Neuron (in vitro differentiated cells): ENCODE measurements at regions not wholly inside any gene's neighbourhood (a gene's known extent, or its start where the extent isn't known, plus 50 kb on each side); places are given as distances from the start of the nearest gene placed in this dataset.
"Not testable (repeated sequence)": the region's sequence is repeated elsewhere in the genome, so short reads cannot be mapped to it uniquely, and the experiment has no call there.

Source experiments
- H2AFZ ChIP-seq: one replicate; pipeline ENCODE4 v1.6.1; 2013; ENCODE audit warnings: low read depth, mild to moderate bottlenecking, inconsistent platforms, low read length, moderate library complexity
- H3K27me3 ChIP-seq: one replicate; pipeline ENCODE4 v1.6.1; 2013; ENCODE audit warnings: low read length; ENCODE audit not compliant: insufficient read depth
- H3K36me3 ChIP-seq: one replicate; pipeline ENCODE4 v1.6.1; 2013; ENCODE audit warnings: low read length; ENCODE audit not compliant: insufficient read depth
- H3K4me1 ChIP-seq: one replicate; pipeline ENCODE4 v1.6.1; 2013; ENCODE audit warnings: low read length; ENCODE audit not compliant: insufficient read depth
- H3K4me3 ChIP-seq: 2 replicates; pipeline ENCODE4 v1.5.1; 2013; ENCODE audit warnings: mild to moderate bottlenecking, low read length, moderate library complexity
- H3K9me3 ChIP-seq: one replicate; pipeline ENCODE4 v1.6.1; 2013; ENCODE audit warnings: low read length

- Histone ChIP-seq H2AFZ (no peak overlapping the region), H3K27me3 (no peaks in the 10 kb centered on the region), H3K4me1 (peaks cover 27% of the 10 kb centered on the region), H3K36me3 (no peaks in the 10 kb centered on the region), H3K4me3 (no peak overlapping the region), H3K9me3 (no peaks in the 10 kb centered on the region)
Observed at GRCh38 chr11:92104349-92104748, 120.3 kb upstream of the FAT3 start.

- H3K4me1 ChIP-seq = peaks cover 27% of the 10 kb centered on the region
Observed at GRCh38 chr11:92101920-92102319, 122.7 kb upstream of the FAT3 start.

GRCh38 chr11:92099183-92099582 is 125.4 kb upstream of the FAT3 start:
- Histone ChIP-seq H3K9me3 (no peaks in the 10 kb centered on the region), H3K36me3 (no peaks in the 10 kb centered on the region), H3K27me3 (no peaks in the 10 kb centered on the region), H2AFZ (no peak overlapping the region), H3K4me3 (no peak overlapping the region), H3K4me1 (peaks cover 27% of the 10 kb centered on the region)

More at GRCh38 chr11:92101920-92102319, 122.7 kb upstream of the FAT3 start:
- no peaks in the 10 kb centered on the region for H3K9me3 ChIP-seq
- H3K4me3 ChIP-seq = no peak overlapping the region
- no peak overlapping the region for H2AFZ ChIP-seq
- H3K27me3 ChIP-seq = no peaks in the 10 kb centered on the region
- H3K36me3 ChIP-seq = no peaks in the 10 kb centered on the region

- H3K4me1 ChIP-seq = peaks cover 27% of the 10 kb centered on the region
- no peaks in the 10 kb centered on the region for H3K36me3 ChIP-seq
- no peaks in the 10 kb centered on the region for H3K27me3 ChIP-seq
- H3K4me3 ChIP-seq = no peak overlapping the region
- H3K9me3 ChIP-seq = no peaks in the 10 kb centered on the region
- no peak overlapping the region for H2AFZ ChIP-seq
Observed at GRCh38 chr11:92098172-92098571, 126.4 kb upstream of the FAT3 start.

GRCh38 chr11:92087725-92088537 is 136.7 kb upstream of the FAT3 start:
- Histone ChIP-seq H2AFZ (no peak overlapping the region), H3K36me3 (no peaks in the 10 kb centered on the region), H3K9me3 (no peaks in the 10 kb centered on the region), H3K4me1 (no peaks in the 10 kb centered on the region), H3K4me3 (no peak overlapping the region), H3K27me3 (no peaks in the 10 kb centered on the region)

- H3K9me3 ChIP-seq = no peaks in the 10 kb centered on the region
- no peaks in the 10 kb centered on the region for H3K4me1 ChIP-seq
- no peaks in the 10 kb centered on the region for H3K27me3 ChIP-seq
- H3K36me3 ChIP-seq = no peaks in the 10 kb centered on the region
- H3K4me3 ChIP-seq = no peak overlapping the region
- H2AFZ ChIP-seq = no peak overlapping the region
Observed at GRCh38 chr11:92083123-92083522, 141.5 kb upstream of the FAT3 start.

- Histone ChIP-seq H2AFZ (no peak overlapping the region), H3K4me3 (no peak overlapping the region), H3K27me3 (no peaks in the 10 kb centered on the region), H3K4me1 (no peaks in the 10 kb centered on the region), H3K9me3 (no peaks in the 10 kb centered on the region), H3K36me3 (no peaks in the 10 kb centered on the region)
Observed at GRCh38 chr11:92082652-92083051, 142.0 kb upstream of the FAT3 start.

- not testable (repeated sequence) for H3K4me3 ChIP-seq, H3K27me3 ChIP-seq, H2AFZ ChIP-seq, H3K4me1 ChIP-seq, H3K9me3 ChIP-seq, H3K36me3 ChIP-seq
Observed at GRCh38 chr11:92074498-92074897, 150.1 kb upstream of the FAT3 start.

- peaks cover 2% of the 10 kb centered on the region for H3K9me3 ChIP-seq
- no peaks in the 10 kb centered on the region for H3K4me1 ChIP-seq
- no peak overlapping the region for H2AFZ ChIP-seq
- H3K27me3 ChIP-seq = no peaks in the 10 kb centered on the region
- no peaks in the 10 kb centered on the region for H3K36me3 ChIP-seq
- H3K4me3 ChIP-seq = no peak overlapping the region
Observed at GRCh38 chr11:92071660-92072059, 153.0 kb upstream of the FAT3 start.

- H3K36me3 ChIP-seq = no peaks in the 10 kb centered on the region
- H3K4me3 ChIP-seq = no peak overlapping the region
- H3K9me3 ChIP-seq = peaks cover 2% of the 10 kb centered on the region
- H3K27me3 ChIP-seq = no peaks in the 10 kb centered on the region
- H3K4me1 ChIP-seq = no peaks in the 10 kb centered on the region
- no peak overlapping the region for H2AFZ ChIP-seq
Observed at GRCh38 chr11:92070026-92070889, 154.4 kb upstream of the FAT3 start.

GRCh38 chr11:92067016-92067415 is 157.6 kb upstream of the FAT3 start:
- H2AFZ ChIP-seq = no peak overlapping the region
- H3K9me3 ChIP-seq = peaks cover 2% of the 10 kb centered on the region
- no peaks in the 10 kb centered on the region for H3K27me3 ChIP-seq
- H3K4me1 ChIP-seq = no peaks in the 10 kb centered on the region
- H3K4me3 ChIP-seq = no peak overlapping the region
- H3K36me3 ChIP-seq = no peaks in the 10 kb centered on the region

- no peaks in the 10 kb centered on the region for H3K27me3 ChIP-seq
- H3K4me1 ChIP-seq = no peaks in the 10 kb centered on the region
- no peak overlapping the region for H2AFZ ChIP-seq
- no peaks in the 10 kb centered on the region for H3K36me3 ChIP-seq
- no peak overlapping the region for H3K4me3 ChIP-seq
- H3K9me3 ChIP-seq = no peaks in the 10 kb centered on the region
Observed at GRCh38 chr11:92061456-92062062, 163.1 kb upstream of the FAT3 start.

GRCh38 chr11:92057849-92058442 is 166.7 kb upstream of the FAT3 start:
- no peaks in the 10 kb centered on the region for H3K4me1 ChIP-seq
- no peaks in the 10 kb centered on the region for H3K27me3 ChIP-seq
- no peaks in the 10 kb centered on the region for H3K9me3 ChIP-seq
- H3K4me3 ChIP-seq = no peak overlapping the region
- H2AFZ ChIP-seq = no peak overlapping the region
- H3K36me3 ChIP-seq = no peaks in the 10 kb centered on the region
